ENCODE measurements at regions not wholly inside any gene's neighbourhood (a gene's known extent, or its start where the extent isn't known, plus 50 kb on each side); places are given as distances from the start of the nearest gene placed in this dataset.

GRCh38 chr1:29658688-29659087 lies 422.4 kb downstream of the PTPRU start:
- WGBS, 2 donors = 84 to 91% methylated on average over 1 of the region's 1 CpG
- DNase-seq = no peak
- no peak overlapping the region for H3K4me3 ChIP-seq
- intact Hi-C loops (cut with DNase I) = no loop called here
- no peak for ATAC-seq
- H3K36me3 ChIP-seq = no peaks in the 10 kb centered on the region
- no peak for TF ChIP-seq CTCF (IDR thresholded peaks at IDR 0.05)
- H3K27ac ChIP-seq = no peak overlapping the region
- H3K27me3 ChIP-seq = peaks cover 0 to 11% (median 3%) of the 10 kb centered on the region in 7 donors
- H3K9me3 ChIP-seq = peaks cover 0 to 51% (median 21%) of the 10 kb centered on the region in 11 donors
- H3K4me1 ChIP-seq = no peaks in the 10 kb centered on the region

- TF ChIP-seq CTCF (IDR thresholded peaks at IDR 0.05) = no peak
- intact Hi-C loops (cut with DNase I) = no loop called here
- Histone ChIP-seq H3K36me3 (no peaks in the 10 kb centered on the region), H3K27ac (no peak overlapping the region), H3K9me3 (peaks cover 0 to 51% (median 21%) of the 10 kb centered on the region in 11 donors), H3K4me3 (no peak overlapping the region), H3K27me3 (peaks cover 0 to 11% (median 3%) of the 10 kb centered on the region in 7 donors), H3K4me1 (no peaks in the 10 kb centered on the region)
- WGBS, 2 donors = 69% methylated on average over 2 of the region's 2 CpGs
- DNase-seq = no peak
- no peak for ATAC-seq
Observed at GRCh38 chr1:29657816-29658215, 421.5 kb downstream of the PTPRU start.

GRCh38 chr1:29655945-29656850 lies 419.9 kb downstream of the PTPRU start:
- H3K4me1 ChIP-seq = no peaks in the 10 kb centered on the region
- intact Hi-C loops (cut with DNase I) = no loop called here
- no peak for ATAC-seq
- TF ChIP-seq CTCF (IDR thresholded peaks at IDR 0.05) = peak in 5 of 9 donors; percentile 5 to 31 (median 21)
- H3K27ac ChIP-seq = no peak overlapping the region
- peaks cover 0 to 15% (median 4%) of the 10 kb centered on the region in 7 donors for H3K27me3 ChIP-seq
- peaks cover 0 to 35% (median 12%) of the 10 kb centered on the region in 11 donors for H3K9me3 ChIP-seq
- 38 to 44% methylated on average over 8 of the region's 8 CpGs for WGBS, 2 donors
- peak in 1 of 2 donors; percentile 2 for DNase-seq
- no peak overlapping the region for H3K4me3 ChIP-seq
- H3K36me3 ChIP-seq = no peaks in the 10 kb centered on the region

GRCh38 chr1:29655145-29655544 lies 418.8 kb downstream of the PTPRU start:
- Histone ChIP-seq H3K27ac (no peak overlapping the region), H3K27me3 (peaks cover 0 to 15% (median 7%) of the 10 kb centered on the region in 7 donors), H3K4me1 (no peaks in the 10 kb centered on the region), H3K9me3 (peaks cover 0 to 24% (median 11%) of the 10 kb centered on the region in 11 donors), H3K36me3 (no peaks in the 10 kb centered on the region), H3K4me3 (no peak overlapping the region)
- TF ChIP-seq CTCF (IDR thresholded peaks at IDR 0.05) = no peak
- DNase-seq (peak in 1 of 2 donors; percentile 0), ATAC-seq (no peak)
- intact Hi-C loops (cut with DNase I) = no loop called here
- 84 to 92% methylated on average over 5 of the region's 5 CpGs for WGBS, 2 donors

All from heart right ventricle (tissue), 16 donors.